HG02970 (cell line): ENCODE measurements at regions not wholly inside any gene's neighbourhood (a gene's known extent, or its start where the extent isn't known, plus 50 kb on each side); places are given as distances from the start of the nearest gene placed in this dataset.
"Not testable (repeated sequence)": the region's sequence is repeated elsewhere in the genome, so short reads cannot be mapped to it uniquely, and the experiment has no call there.

Experiments used
- ATAC-seq: cut with Tn5 transposase; IDR thresholded peaks from one replicate; pipeline ENCODE4 v1.9.1; 2021; ENCODE audit warnings: mild to moderate bottlenecking, moderate library complexity, moderate number of reproducible peaks; ENCODE audit not compliant: unreplicated experiment, low FRiP score

- ATAC-seq: no peak
Observed at GRCh38 chr13:44815623-44816022, 173.6 kb downstream of the NUFIP1 start.

GRCh38 chr13:44814836-44815235 lies 174.4 kb downstream of the NUFIP1 start:
- no peak for ATAC-seq

- ATAC-seq: no peak
Observed at GRCh38 chr13:44814161-44814560, 175.1 kb downstream of the NUFIP1 start.

- ATAC-seq: no peak
Observed at GRCh38 chr13:44812818-44813217, 176.5 kb downstream of the NUFIP1 start.

GRCh38 chr13:44810061-44810840 lies 179.0 kb downstream of the NUFIP1 start:
- ATAC-seq: no peak

- ATAC-seq: no peak
Observed at GRCh38 chr13:44809190-44809589, 180.1 kb downstream of the NUFIP1 start.

- no peak for ATAC-seq
Observed at GRCh38 chr13:44808185-44808584, 181.1 kb downstream of the NUFIP1 start.

GRCh38 chr13:44807449-44808034 lies 181.7 kb downstream of the NUFIP1 start:
- ATAC-seq: no peak

GRCh38 chr13:44806826-44807225 lies 182.4 kb downstream of the NUFIP1 start:
- ATAC-seq: no peak

- no peak for ATAC-seq
Observed at GRCh38 chr13:44805585-44805984, 183.7 kb downstream of the NUFIP1 start.

GRCh38 chr13:44803390-44803789 lies 185.9 kb downstream of the NUFIP1 start:
- no peak for ATAC-seq

GRCh38 chr13:44802491-44802890 lies 186.8 kb downstream of the NUFIP1 start:
- no peak for ATAC-seq

- no peak for ATAC-seq
Observed at GRCh38 chr13:44801990-44802389, 187.3 kb downstream of the NUFIP1 start.

- ATAC-seq: no peak
Observed at GRCh38 chr13:44800626-44801025, 188.6 kb downstream of the NUFIP1 start.

- ATAC-seq: no peak
Observed at GRCh38 chr13:44797685-44798084, 191.6 kb downstream of the NUFIP1 start.

GRCh38 chr13:44796597-44797490 lies 192.4 kb downstream of the NUFIP1 start:
- ATAC-seq: no peak

GRCh38 chr13:44796039-44796438 lies 193.2 kb downstream of the NUFIP1 start:
- ATAC-seq: not testable (repeated sequence)

GRCh38 chr13:44795176-44795575 lies 194.1 kb downstream of the NUFIP1 start:
- no peak for ATAC-seq

- ATAC-seq: no peak
Observed at GRCh38 chr13:44792096-44792495, 197.2 kb downstream of the NUFIP1 start.

- no peak for ATAC-seq
Observed at GRCh38 chr13:44790289-44790688, 199.0 kb downstream of the NUFIP1 start.

- no peak for ATAC-seq
Observed at GRCh38 chr13:44787617-44788016, 201.7 kb downstream of the NUFIP1 start.
